NT2/D1 (cell line): ENCODE measurements at regions not wholly inside any gene's neighbourhood (a gene's known extent, or its start where the extent isn't known, plus 50 kb on each side); places are given as distances from the start of the nearest gene placed in this dataset.

Experiments
- YY1 ChIP-seq: IDR thresholded peaks from 2 replicates; pipeline ENCODE4 v1.6.1; 2011; ENCODE audit not compliant: insufficient read length, insufficient read depth
- ZNF274 ChIP-seq: IDR thresholded peaks from 2 replicates; pipeline ENCODE4 v1.6.1; 2011; ENCODE audit warnings: mild to moderate bottlenecking, low read depth, low read length

DNA sequence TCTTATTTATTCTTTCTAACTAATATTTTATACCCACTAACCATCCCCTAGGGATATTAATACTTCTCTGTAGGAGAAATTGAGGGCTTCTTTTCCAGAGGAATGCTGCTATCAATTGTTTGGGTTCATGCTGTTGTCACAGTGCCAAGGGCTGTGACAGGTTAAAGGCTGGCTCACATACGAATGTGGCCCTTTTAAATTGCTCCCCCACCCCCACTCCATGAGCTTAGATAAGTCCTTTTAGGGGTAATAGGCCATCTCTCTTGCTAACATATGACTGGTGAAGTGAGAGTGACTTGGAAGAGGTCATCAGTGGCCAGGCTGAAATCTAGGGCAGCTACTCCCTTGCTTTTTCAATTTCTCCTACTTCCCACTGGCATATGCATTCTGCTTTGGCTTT lies 121.9 kb upstream of the DPH6 start:
- TF ChIP-seq ZNF274 (no peak), YY1 (no peak)
